ENCODE measurements at regions not wholly inside any gene's neighbourhood (a gene's known extent, or its start where the extent isn't known, plus 50 kb on each side); places are given as distances from the start of the nearest gene placed in this dataset.

DNA sequence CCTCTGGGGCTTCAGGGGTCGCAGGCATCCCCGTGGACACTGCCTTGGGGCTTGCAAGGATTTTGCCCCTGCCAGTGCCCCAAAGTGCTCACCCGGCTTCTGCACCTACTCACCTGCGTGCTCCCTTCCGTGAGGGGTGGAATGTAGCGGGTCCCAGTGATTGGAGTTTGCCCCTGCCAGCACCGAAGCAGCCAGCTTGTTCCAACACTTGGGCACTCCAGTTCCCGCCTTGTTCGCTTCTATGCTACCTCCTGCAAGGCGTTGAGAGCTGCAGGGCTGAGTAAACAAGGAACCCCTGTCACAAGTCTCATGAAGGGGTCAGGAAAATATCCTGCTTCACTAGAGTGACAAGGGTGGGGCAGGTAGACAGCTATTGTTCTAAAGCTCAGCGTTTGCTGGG is 631.5 kb downstream of the EPHA4 start:
- no peaks in the 10 kb centered on the region for H3K4me1 ChIP-seq (ENCODE audit: insufficient read depth, low read length, poor library complexity, severe bottlenecking)
- no peak for TF ChIP-seq EZH2phosphoT487 (IDR thresholded peaks at IDR 0.05; ENCODE audit: borderline replicate concordance)
- TF ChIP-seq, protein P1, sequence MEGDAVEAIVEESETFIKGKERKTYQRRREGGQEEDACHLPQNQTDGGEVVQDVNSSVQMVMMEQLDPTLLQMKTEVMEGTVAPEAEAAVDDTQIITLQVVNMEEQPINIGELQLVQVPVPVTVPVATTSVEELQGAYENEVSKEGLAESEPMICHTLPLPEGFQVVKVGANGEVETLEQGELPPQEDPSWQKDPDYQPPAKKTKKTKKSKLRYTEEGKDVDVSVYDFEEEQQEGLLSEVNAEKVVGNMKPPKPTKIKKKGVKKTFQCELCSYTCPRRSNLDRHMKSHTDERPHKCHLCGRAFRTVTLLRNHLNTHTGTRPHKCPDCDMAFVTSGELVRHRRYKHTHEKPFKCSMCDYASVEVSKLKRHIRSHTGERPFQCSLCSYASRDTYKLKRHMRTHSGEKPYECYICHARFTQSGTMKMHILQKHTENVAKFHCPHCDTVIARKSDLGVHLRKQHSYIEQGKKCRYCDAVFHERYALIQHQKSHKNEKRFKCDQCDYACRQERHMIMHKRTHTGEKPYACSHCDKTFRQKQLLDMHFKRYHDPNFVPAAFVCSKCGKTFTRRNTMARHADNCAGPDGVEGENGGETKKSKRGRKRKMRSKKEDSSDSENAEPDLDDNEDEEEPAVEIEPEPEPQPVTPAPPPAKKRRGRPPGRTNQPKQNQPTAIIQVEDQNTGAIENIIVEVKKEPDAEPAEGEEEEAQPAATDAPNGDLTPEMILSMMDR (conservative IDR thresholded peaks at IDR 0.05; ENCODE audit: low read length): no peak

DNA sequence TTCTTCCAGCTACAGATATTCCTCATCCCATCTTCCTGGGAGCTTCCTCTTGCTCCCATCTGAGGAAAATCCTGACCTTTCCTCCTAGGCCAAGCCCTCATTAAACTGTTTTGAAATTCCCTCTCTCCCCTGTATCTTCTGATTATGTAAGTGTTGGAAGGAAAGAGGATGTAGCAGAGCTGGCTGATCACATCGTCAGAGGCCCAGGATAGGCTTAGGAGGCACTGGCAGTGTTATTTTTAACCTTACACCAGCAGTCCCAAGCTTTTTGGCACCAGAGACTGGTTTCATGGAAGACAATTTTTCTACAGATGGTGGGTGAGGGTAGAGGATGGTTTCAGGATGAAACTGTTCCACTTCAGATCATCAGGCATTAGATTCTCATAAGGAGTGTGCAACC is 630.4 kb downstream of the EPHA4 start:
- TF ChIP-seq, protein P1 (conservative IDR thresholded peaks at IDR 0.05; ENCODE audit: low read length): no peak
- no peak for TF ChIP-seq EZH2phosphoT487 (IDR thresholded peaks at IDR 0.05; ENCODE audit: borderline replicate concordance)
- no peaks in the 10 kb centered on the region for H3K9me3 ChIP-seq (ENCODE audit: insufficient read depth, low read depth, low read length)
- no peak overlapping the region for H3K9ac ChIP-seq (ENCODE audit: low read depth, low read length, poor library complexity, severe bottlenecking)
- no peaks in the 10 kb centered on the region for H3K4me1 ChIP-seq (ENCODE audit: insufficient read depth, low read length, poor library complexity, severe bottlenecking)
- H3K9me2 ChIP-seq (replicated peaks; ENCODE audit: low read depth, low read length): no peaks in the 10 kb centered on the region
- no peaks in the 10 kb centered on the region for H3F3A ChIP-seq (ENCODE audit: low read depth)
- H3K36me3 ChIP-seq (ENCODE audit: insufficient read depth, low read length): no peaks in the 10 kb centered on the region
- no peaks in the 10 kb centered on the region for H3K27me3 ChIP-seq (ENCODE audit: insufficient read depth, low read length, poor library complexity, severe bottlenecking)
- H3K4me3 ChIP-seq (ENCODE audit: low read length, poor library complexity, severe bottlenecking): no peak overlapping the region
- H3K4me2 ChIP-seq (ENCODE audit: low read depth, low read length, poor library complexity, severe bottlenecking): no peak overlapping the region
- no peaks in the 10 kb centered on the region for H4K20me1 ChIP-seq (ENCODE audit: insufficient read depth, low read length, poor library complexity, severe bottlenecking)
- no peak overlapping the region for H2AFZ ChIP-seq (ENCODE audit: low read length)
- H3K79me2 ChIP-seq (ENCODE audit: insufficient read depth, low read length): no peaks in the 10 kb centered on the region

More for the DNA sequence above, 631.5 kb downstream of the EPHA4 start:
- no peak overlapping the region for H2AFZ ChIP-seq (ENCODE audit: low read length)
- H3K79me2 ChIP-seq (ENCODE audit: insufficient read depth, low read length): no peaks in the 10 kb centered on the region
- no peaks in the 10 kb centered on the region for H3K36me3 ChIP-seq (ENCODE audit: insufficient read depth, low read length)
- H3F3A ChIP-seq (ENCODE audit: low read depth): no peaks in the 10 kb centered on the region
- H3K9me3 ChIP-seq (ENCODE audit: insufficient read depth, low read depth, low read length): no peaks in the 10 kb centered on the region
- H4K20me1 ChIP-seq (ENCODE audit: insufficient read depth, low read length, poor library complexity, severe bottlenecking): no peaks in the 10 kb centered on the region
- no peak overlapping the region for H3K9ac ChIP-seq (ENCODE audit: low read depth, low read length, poor library complexity, severe bottlenecking)
- H3K4me3 ChIP-seq (ENCODE audit: low read length, poor library complexity, severe bottlenecking): no peak overlapping the region
- H3K9me2 ChIP-seq (replicated peaks; ENCODE audit: low read depth, low read length): no peaks in the 10 kb centered on the region
- H3K4me2 ChIP-seq (ENCODE audit: low read depth, low read length, poor library complexity, severe bottlenecking): no peak overlapping the region
- H3K27me3 ChIP-seq (ENCODE audit: insufficient read depth, low read length, poor library complexity, severe bottlenecking): no peaks in the 10 kb centered on the region

DNA sequence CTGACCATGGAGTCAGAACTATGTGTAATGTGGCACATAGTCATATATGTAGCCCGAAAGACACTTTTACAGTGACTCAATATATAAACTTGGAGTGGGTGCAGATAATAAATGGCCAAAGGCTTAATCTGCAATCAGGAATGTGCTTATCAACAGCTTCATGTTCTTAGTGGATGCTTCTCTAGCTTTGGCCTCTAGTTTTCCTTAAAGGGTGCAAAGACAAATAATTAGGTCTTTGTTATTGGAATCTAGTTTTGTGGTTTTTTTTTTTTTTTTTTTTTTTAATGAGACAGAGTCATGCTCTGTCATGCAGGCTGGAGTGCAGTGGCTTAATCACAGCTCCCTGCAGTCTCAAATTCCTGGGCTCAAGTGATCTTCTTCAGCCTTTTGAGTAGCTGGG is 625.6 kb downstream of the EPHA4 start:
- no peak overlapping the region for H3K9ac ChIP-seq (ENCODE audit: low read depth, low read length, poor library complexity, severe bottlenecking)
- H4K20me1 ChIP-seq (ENCODE audit: insufficient read depth, low read length, poor library complexity, severe bottlenecking): no peaks in the 10 kb centered on the region
- TF ChIP-seq, protein P1 (conservative IDR thresholded peaks at IDR 0.05; ENCODE audit: low read length): no peak
- TF ChIP-seq EZH2phosphoT487 (IDR thresholded peaks at IDR 0.05; ENCODE audit: borderline replicate concordance): no peak
- no peaks in the 10 kb centered on the region for H3K79me2 ChIP-seq (ENCODE audit: insufficient read depth, low read length)
- no peaks in the 10 kb centered on the region for H3K36me3 ChIP-seq (ENCODE audit: insufficient read depth, low read length)
- H3K4me3 ChIP-seq (ENCODE audit: low read length, poor library complexity, severe bottlenecking): no peak overlapping the region
- H3K27me3 ChIP-seq (ENCODE audit: insufficient read depth, low read length, poor library complexity, severe bottlenecking): no peaks in the 10 kb centered on the region
- no peaks in the 10 kb centered on the region for H3F3A ChIP-seq (ENCODE audit: low read depth)
- H2AFZ ChIP-seq (ENCODE audit: low read length): no peak overlapping the region
- no peak overlapping the region for H3K4me2 ChIP-seq (ENCODE audit: low read depth, low read length, poor library complexity, severe bottlenecking)
- no peaks in the 10 kb centered on the region for H3K9me3 ChIP-seq (ENCODE audit: insufficient read depth, low read depth, low read length)
- H3K9me2 ChIP-seq (replicated peaks; ENCODE audit: low read depth, low read length): no peaks in the 10 kb centered on the region
- H3K4me1 ChIP-seq (ENCODE audit: insufficient read depth, low read length, poor library complexity, severe bottlenecking): no peaks in the 10 kb centered on the region

All from Loucy (cell line).